Lower leg skin (tissue), 4 donors: ENCODE measurements at regions not wholly inside any gene's neighbourhood (a gene's known extent, or its start where the extent isn't known, plus 50 kb on each side); places are given as distances from the start of the nearest gene placed in this dataset.

Experiments used
- DNase-seq, 2 donors: peaks; one replicate each; pipeline ENCODE4 v3.0.0-alpha.2; 2019; ENCODE audit warnings: low spot score in 2 of 2
- H3K4me3 ChIP-seq: fragments of 200-600 bp; sonication (generic); 2 replicates; pipeline ENCODE4 v1.5.1; 2017; ENCODE audit warnings: mild to moderate bottlenecking, low read depth; ENCODE audit not compliant: poor library complexity, severe bottlenecking
- CTCF ChIP-seq, 3 donors: fragments of 450-650 bp; IDR thresholded peaks; one replicate each; pipeline ENCODE4 v1.5.1; 2016; ENCODE audit warnings: antibody characterized with exemption in 3 of 3, mild to moderate bottlenecking in 3 of 3, moderate library complexity in 2 of 3
- POLR2A ChIP-seq, 2 donors: fragments of 450-650 bp; IDR thresholded peaks; one replicate each; pipeline ENCODE4 v1.6.1; 2016 to 2017; ENCODE audit warnings: antibody characterized with exemption in 2 of 2, mild to moderate bottlenecking in 1 of 2, moderate library complexity in 1 of 2
- WGBS, 2 donors: methylation state at CpG; one replicate each; pipeline ENCODE4 v1.1.5; 2018; 5-methylcytosine and 5-hydroxymethylcytosine counted together
- intact Hi-C: fragments of 100-400 bp; cut with DNase I; formaldehyde crosslinking; loops from one replicate; pipeline ENCODE4 v1.15.0; 2023; ENCODE audit warnings: low total_unique reads

DNA sequence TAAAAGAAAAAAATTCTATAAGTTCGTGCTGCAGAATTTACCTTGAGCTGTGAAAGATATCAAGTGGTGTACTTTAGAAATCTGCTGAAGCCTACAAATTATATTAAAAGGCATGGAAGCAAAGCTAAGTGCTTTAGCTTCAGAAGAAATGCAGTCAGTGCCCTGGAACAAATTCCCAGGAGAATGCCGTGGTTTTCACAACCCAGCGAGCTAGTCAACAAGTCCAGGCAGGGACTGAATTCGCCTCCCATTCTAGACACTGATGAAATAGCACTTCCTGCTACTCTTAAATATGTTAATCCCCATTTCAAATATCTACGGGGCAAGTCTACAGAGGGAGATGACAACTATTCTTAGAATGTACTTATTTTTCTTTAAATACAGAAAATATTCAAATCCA is 326.4 kb upstream of the IGF1R start:
- intact Hi-C loops: no loop called here
- TF ChIP-seq POLR2A (IDR thresholded peaks at IDR 0.05) (no peak), CTCF (IDR thresholded peaks at IDR 0.05) (no peak)
- peak in 1 of 2 donors; percentile 15 for DNase-seq
- WGBS, 2 donors: 31 to 41% methylated on average over 5 of the region's 5 CpGs
- H3K4me3 ChIP-seq: no peak overlapping the region

DNA sequence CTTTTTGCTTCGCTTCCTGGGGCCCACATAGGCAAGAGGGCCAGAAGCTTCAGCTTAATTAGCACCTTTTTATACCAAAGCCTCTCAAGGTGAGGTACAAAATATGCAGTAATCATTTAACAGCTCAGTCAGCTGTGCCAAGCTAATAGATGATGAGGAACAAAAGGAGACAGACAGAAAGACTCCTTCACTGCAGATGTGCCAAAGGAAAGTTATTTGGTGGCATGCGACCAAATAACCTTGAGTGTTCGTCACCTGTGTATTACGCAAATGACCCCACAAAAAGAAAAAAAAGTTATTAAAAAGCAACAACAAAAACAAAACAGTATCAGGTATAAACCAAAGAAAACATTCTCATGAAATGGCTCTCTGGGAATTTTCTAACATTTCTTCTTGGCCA is 325.8 kb upstream of the IGF1R start:
- intact Hi-C loops: no loop called here

GRCh38 chr15:98324341-98324970 is 323.9 kb upstream of the IGF1R start:
- intact Hi-C loops: no loop called here
- 47 to 50% methylated on average over 2 of the region's 2 CpGs for WGBS, 2 donors
- no peak overlapping the region for H3K4me3 ChIP-seq
- DNase-seq: no peak
- no peak for TF ChIP-seq POLR2A (IDR thresholded peaks at IDR 0.05)
- no peak for TF ChIP-seq CTCF (IDR thresholded peaks at IDR 0.05)

More for the DNA sequence above, 325.8 kb upstream of the IGF1R start:
- TF ChIP-seq POLR2A (IDR thresholded peaks at IDR 0.05) (no peak), CTCF (IDR thresholded peaks at IDR 0.05) (no peak)
- H3K4me3 ChIP-seq: no peak overlapping the region
- WGBS, 2 donors: 66 to 67% methylated on average over 4 of the region's 4 CpGs
- DNase-seq: no peak

DNA sequence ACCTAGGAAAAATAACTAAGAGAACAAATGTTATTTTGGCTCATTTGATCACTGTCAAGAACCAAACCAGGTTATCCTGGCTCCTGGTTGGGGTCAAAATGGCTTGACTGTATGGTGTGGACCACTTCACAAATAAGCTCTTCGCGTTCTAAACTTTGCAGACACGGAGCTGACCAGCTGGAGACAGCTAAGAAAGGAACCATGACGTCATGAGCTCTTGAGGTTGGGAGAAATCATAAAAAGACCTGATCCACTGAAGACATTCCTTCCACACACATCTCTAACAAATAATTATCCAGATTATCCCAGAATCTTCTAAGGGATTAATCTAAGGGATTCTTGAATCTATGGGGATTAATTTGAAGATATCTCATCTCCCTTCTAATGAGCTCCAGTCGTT is 321.5 kb upstream of the IGF1R start:
- 61 to 71% methylated on average over 5 of the region's 5 CpGs for WGBS, 2 donors
- no peak for DNase-seq
- intact Hi-C loops: no loop called here
- TF ChIP-seq CTCF (IDR thresholded peaks at IDR 0.05): no peak
- H3K4me3 ChIP-seq: no peak overlapping the region

- intact Hi-C loops: no loop called here
Measured at GRCh38 chr15:98330258-98330657, 318.1 kb upstream of the IGF1R start.

More at GRCh38 chr15:98330258-98330657, 318.1 kb upstream of the IGF1R start:
- H3K4me3 ChIP-seq: no peak overlapping the region
- TF ChIP-seq CTCF (IDR thresholded peaks at IDR 0.05): no peak
- TF ChIP-seq POLR2A (IDR thresholded peaks at IDR 0.05): no peak
- 71 to 75% methylated on average over 8 of the region's 8 CpGs for WGBS, 2 donors
- DNase-seq: no peak
